Liver (tissue), 3 donors: ENCODE measurements at regions not wholly inside any gene's neighbourhood (a gene's known extent, or its start where the extent isn't known, plus 50 kb on each side); places are given as distances from the start of the nearest gene placed in this dataset.

Source experiments
- FOXA1 ChIP-seq: IDR thresholded peaks from 2 replicates; pipeline ENCODE4 v1.6.1; 2016; ENCODE audit warnings: antibody characterized with exemption
- JUND ChIP-seq, 2 donors: IDR thresholded peaks; 2 replicates each; pipeline ENCODE4 v1.6.1; 2016; ENCODE audit warnings: antibody characterized with exemption in 2 of 2
- RXRA ChIP-seq, 2 donors: IDR thresholded peaks; 2 replicates each; pipeline ENCODE4 v1.6.1; 2017 to 2018; ENCODE audit warnings: antibody characterized with exemption in 2 of 2, mild to moderate bottlenecking in 1 of 2
- SP1 ChIP-seq: IDR thresholded peaks from 2 replicates; pipeline ENCODE4 v1.6.1; 2018; ENCODE audit warnings: antibody characterized with exemption, mild to moderate bottlenecking
- TAF1 ChIP-seq: conservative IDR thresholded peaks from 2 replicates; pipeline ENCODE4 v1.6.1; 2016; ENCODE audit warnings: antibody characterized with exemption, mild to moderate bottlenecking
- YY1 ChIP-seq: IDR thresholded peaks from 2 replicates; pipeline ENCODE4 v1.6.1; 2016; ENCODE audit warnings: antibody characterized with exemption, mild to moderate bottlenecking
- TF ChIP-seq, protein P1 (sequence below): fragments of 150-350 bp; IDR thresholded peaks from 2 replicates; pipeline ENCODE4 v1.5.1; 2017; ENCODE audit warnings: improper control_type of control experiment, low read depth, low read length; ENCODE audit not compliant: missing input control
- TF ChIP-seq, protein P2 (sequence below): IDR thresholded peaks from 2 replicates; pipeline ENCODE4 v1.6.1; 2016; ENCODE audit warnings: antibody characterized with exemption
- TF ChIP-seq, protein P3 (sequence below): IDR thresholded peaks from 2 replicates; pipeline ENCODE4 v1.6.1; 2016; ENCODE audit warnings: antibody characterized with exemption
- donor health status: healthy.
- donor health status: healthy.

DNA sequence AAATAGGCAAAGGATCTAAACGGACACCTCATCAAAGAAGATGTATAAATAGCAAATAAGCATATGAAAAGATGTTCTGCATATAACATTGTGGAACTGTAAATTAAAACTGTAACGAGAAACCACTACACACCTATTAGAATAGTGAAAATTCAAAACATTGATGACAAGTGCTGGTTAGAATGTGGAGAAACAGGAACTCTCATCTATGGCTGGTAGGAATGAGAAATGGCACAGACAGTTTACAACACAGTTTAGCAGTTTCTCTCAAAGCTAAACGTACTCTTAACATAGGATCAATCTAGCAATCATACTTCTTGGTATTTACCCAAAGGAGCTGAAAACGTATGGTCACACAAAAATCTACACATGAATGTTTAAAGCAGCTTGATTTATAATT is 126.2 kb downstream of the TRIB2 start:
- TF ChIP-seq, protein P1, sequence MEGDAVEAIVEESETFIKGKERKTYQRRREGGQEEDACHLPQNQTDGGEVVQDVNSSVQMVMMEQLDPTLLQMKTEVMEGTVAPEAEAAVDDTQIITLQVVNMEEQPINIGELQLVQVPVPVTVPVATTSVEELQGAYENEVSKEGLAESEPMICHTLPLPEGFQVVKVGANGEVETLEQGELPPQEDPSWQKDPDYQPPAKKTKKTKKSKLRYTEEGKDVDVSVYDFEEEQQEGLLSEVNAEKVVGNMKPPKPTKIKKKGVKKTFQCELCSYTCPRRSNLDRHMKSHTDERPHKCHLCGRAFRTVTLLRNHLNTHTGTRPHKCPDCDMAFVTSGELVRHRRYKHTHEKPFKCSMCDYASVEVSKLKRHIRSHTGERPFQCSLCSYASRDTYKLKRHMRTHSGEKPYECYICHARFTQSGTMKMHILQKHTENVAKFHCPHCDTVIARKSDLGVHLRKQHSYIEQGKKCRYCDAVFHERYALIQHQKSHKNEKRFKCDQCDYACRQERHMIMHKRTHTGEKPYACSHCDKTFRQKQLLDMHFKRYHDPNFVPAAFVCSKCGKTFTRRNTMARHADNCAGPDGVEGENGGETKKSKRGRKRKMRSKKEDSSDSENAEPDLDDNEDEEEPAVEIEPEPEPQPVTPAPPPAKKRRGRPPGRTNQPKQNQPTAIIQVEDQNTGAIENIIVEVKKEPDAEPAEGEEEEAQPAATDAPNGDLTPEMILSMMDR, result no peak
- TF ChIP-seq, protein P2, sequence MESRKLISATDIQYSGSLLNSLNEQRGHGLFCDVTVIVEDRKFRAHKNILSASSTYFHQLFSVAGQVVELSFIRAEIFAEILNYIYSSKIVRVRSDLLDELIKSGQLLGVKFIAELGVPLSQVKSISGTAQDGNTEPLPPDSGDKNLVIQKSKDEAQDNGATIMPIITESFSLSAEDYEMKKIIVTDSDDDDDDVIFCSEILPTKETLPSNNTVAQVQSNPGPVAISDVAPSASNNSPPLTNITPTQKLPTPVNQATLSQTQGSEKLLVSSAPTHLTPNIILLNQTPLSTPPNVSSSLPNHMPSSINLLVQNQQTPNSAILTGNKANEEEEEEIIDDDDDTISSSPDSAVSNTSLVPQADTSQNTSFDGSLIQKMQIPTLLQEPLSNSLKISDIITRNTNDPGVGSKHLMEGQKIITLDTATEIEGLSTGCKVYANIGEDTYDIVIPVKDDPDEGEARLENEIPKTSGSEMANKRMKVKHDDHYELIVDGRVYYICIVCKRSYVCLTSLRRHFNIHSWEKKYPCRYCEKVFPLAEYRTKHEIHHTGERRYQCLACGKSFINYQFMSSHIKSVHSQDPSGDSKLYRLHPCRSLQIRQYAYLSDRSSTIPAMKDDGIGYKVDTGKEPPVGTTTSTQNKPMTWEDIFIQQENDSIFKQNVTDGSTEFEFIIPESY, result no peak
- TF ChIP-seq FOXA1 (no peak), TAF1 (no peak), RXRA (IDR thresholded peaks at IDR 0.05) (no peak), JUND (IDR thresholded peaks at IDR 0.05) (no peak), YY1 (no peak), SP1 (no peak)
- TF ChIP-seq, protein P3, sequence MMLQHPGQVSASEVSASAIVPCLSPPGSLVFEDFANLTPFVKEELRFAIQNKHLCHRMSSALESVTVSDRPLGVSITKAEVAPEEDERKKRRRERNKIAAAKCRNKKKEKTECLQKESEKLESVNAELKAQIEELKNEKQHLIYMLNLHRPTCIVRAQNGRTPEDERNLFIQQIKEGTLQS, result no peak
